Right atrium auricular region (tissue), 2 donors: ENCODE measurements at regions not wholly inside any gene's neighbourhood (a gene's known extent, or its start where the extent isn't known, plus 50 kb on each side); places are given as distances from the start of the nearest gene placed in this dataset.

Experiments used
- DNase-seq: peaks from one replicate; pipeline ENCODE4 v3.0.0-alpha.2; 2019; ENCODE audit warnings: low spot score
- H3K27ac ChIP-seq, 2 donors: fragments of 200-600 bp; sonication (generic); 1 replicate in 1 of 2; 2 replicates in 1 of 2; pipeline ENCODE4 v1.5.1; 2016 to 2019
- H3K27me3 ChIP-seq, 2 donors: fragments of 200-600 bp; sonication (generic); one replicate each; pipeline versions ENCODE4 v1.5.1 to v1.6.0; 2017 to 2019
- H3K36me3 ChIP-seq: fragments of 200-600 bp; sonication (generic); one replicate; pipeline ENCODE4 v1.5.1; 2016
- H3K4me1 ChIP-seq, 2 donors: fragments of 200-600 bp; sonication (generic); one replicate each; pipeline versions ENCODE4 v1.5.1 to v1.6.0; 2017 to 2019
- H3K4me3 ChIP-seq, 2 donors: fragments of 200-600 bp; sonication (generic); 1 replicate in 1 of 2; 2 replicates in 1 of 2; pipeline ENCODE4 v1.5.1; 2017 to 2019; ENCODE audit warnings: mild to moderate bottlenecking in 1 of 2, moderate library complexity in 1 of 2
- H3K9me3 ChIP-seq, 2 donors: fragments of 200-600 bp; sonication (generic); one replicate each; pipeline ENCODE4 v1.5.1; 2019
- TF ChIP-seq, protein P1 (sequence below), 2 donors: fragments of 200-600 bp; sonication (generic); IDR thresholded peaks; one replicate each; pipeline ENCODE4 v1.5.1; 2019; ENCODE audit warnings: antibody characterized with exemption in 2 of 2

DNA sequence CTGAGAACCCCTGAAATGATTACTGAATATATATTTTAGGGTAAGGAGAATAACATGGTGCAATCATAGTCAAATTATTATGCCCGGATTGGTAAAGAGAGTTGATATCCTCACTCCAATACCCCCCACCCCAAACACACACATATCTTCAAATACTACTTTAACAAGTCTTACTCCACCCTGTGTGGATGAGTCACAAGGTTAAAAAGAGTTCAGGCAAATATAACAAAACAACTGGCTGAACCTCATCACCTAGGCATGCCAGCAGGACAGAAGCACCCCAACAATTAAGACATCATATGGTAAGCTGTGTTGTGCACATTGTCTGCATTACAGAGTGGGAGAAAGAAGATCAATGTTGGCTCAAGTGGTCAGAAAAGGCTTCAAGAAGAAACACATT lies 857.4 kb downstream of the TDRD15 start:
- H3K27ac ChIP-seq: no peak overlapping the region
- no peaks in the 10 kb centered on the region for H3K4me1 ChIP-seq
- H3K36me3 ChIP-seq: no peaks in the 10 kb centered on the region
- no peak for DNase-seq
- H3K27me3 ChIP-seq: no peaks in the 10 kb centered on the region
- TF ChIP-seq, protein P1, sequence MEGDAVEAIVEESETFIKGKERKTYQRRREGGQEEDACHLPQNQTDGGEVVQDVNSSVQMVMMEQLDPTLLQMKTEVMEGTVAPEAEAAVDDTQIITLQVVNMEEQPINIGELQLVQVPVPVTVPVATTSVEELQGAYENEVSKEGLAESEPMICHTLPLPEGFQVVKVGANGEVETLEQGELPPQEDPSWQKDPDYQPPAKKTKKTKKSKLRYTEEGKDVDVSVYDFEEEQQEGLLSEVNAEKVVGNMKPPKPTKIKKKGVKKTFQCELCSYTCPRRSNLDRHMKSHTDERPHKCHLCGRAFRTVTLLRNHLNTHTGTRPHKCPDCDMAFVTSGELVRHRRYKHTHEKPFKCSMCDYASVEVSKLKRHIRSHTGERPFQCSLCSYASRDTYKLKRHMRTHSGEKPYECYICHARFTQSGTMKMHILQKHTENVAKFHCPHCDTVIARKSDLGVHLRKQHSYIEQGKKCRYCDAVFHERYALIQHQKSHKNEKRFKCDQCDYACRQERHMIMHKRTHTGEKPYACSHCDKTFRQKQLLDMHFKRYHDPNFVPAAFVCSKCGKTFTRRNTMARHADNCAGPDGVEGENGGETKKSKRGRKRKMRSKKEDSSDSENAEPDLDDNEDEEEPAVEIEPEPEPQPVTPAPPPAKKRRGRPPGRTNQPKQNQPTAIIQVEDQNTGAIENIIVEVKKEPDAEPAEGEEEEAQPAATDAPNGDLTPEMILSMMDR (IDR thresholded peaks at IDR 0.05): no peak
- H3K9me3 ChIP-seq: peaks cover 0 to 6% of the 10 kb centered on the region in 2 donors
- H3K4me3 ChIP-seq: no peak overlapping the region

DNA sequence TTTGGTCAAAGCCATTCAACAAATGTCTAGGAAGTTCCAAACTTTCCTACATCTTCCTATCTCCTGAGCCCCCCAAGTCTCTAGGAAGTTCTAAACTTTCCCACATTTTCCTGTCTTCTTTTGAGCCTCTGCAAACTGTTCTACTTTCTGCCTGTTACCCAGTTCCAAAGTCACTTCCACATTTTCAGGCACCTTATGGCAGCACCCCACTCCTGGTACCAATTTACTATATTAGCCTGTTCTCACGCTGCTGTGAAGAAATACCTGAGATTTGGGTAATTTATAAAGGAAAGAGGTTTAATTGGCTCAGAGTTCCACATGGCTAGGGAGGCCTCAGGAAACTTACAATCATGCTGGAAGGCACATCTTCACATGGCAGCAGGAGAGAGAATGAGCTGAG lies 869.2 kb downstream of the TDRD15 start:
- no peak overlapping the region for H3K4me3 ChIP-seq
- H3K36me3 ChIP-seq: no peaks in the 10 kb centered on the region
- H3K4me1 ChIP-seq: no peaks in the 10 kb centered on the region
- TF ChIP-seq, protein P1 (IDR thresholded peaks at IDR 0.05): no peak
- DNase-seq: no peak
- peaks cover 0 to 31% of the 10 kb centered on the region in 2 donors for H3K9me3 ChIP-seq
- no peak overlapping the region for H3K27ac ChIP-seq
- no peaks in the 10 kb centered on the region for H3K27me3 ChIP-seq

DNA sequence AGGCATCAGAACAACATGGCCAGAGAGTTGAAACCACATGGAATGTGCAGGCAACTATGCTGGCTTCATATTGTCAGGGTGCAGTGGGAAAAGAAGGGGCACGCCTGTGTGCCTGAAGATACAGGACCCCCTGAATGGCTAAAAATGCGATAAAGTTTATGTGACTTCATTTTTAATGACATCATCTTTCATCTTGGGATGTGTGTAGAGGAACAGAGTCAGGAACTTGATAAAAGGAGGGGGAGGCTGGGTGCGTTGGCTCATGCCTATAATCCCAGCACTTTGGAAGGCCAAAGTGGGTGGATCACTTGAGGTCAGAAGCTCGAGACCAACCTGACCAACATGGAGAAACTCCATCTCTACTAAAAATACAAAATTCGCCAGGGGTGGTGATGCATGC lies 872.6 kb downstream of the TDRD15 start:
- Histone ChIP-seq H3K9me3 (peaks cover 0 to 28% of the 10 kb centered on the region in 2 donors), H3K4me3 (no peak overlapping the region), H3K36me3 (no peaks in the 10 kb centered on the region), H3K27me3 (no peaks in the 10 kb centered on the region), H3K27ac (no peak overlapping the region), H3K4me1 (no peaks in the 10 kb centered on the region)
- TF ChIP-seq, protein P1 (IDR thresholded peaks at IDR 0.05): no peak
- no peak for DNase-seq

DNA sequence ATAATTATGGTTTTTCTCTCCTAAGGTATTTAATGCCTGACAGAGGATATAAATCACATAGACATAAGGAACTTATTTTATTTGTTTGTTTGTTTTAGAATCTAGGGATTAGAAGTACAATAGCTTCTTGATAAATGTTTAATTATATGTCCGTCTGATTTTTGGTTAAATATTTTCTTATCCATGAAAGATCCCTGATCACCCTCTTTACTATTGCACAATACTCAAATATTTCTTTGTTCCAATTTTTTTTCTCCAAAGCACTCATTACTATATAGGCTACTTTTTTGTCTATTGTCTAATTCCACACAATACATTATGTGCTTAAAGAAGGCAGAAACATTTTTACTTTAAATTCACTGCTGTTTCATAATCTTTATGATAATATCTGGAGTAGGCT lies 875.8 kb downstream of the TDRD15 start:
- TF ChIP-seq, protein P1 (IDR thresholded peaks at IDR 0.05): no peak
- no peaks in the 10 kb centered on the region for H3K36me3 ChIP-seq
- no peak overlapping the region for H3K4me3 ChIP-seq
- no peak for DNase-seq
- no peaks in the 10 kb centered on the region for H3K4me1 ChIP-seq
- peaks cover 0 to 1% of the 10 kb centered on the region in 2 donors for H3K9me3 ChIP-seq
- H3K27ac ChIP-seq: no peak overlapping the region
- no peaks in the 10 kb centered on the region for H3K27me3 ChIP-seq

DNA sequence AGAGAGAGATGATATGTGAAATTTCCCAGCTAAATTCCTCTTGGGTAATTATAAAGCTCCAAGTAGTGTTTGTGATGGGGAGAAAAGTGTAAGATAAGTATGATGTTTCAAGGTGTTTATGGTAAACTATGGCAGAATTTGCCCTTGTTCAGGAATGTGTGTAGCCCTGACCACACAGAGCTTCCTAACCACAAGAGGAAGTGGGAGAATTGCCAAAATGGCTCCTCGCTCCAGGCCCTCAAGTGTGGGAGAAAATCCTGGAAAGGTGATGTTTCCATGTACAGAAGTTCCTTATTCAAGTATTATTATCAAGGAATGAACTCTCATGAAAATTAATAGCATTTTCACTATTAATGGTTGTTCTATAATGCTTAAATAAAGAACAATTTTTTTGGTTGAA lies 878.3 kb downstream of the TDRD15 start:
- TF ChIP-seq, protein P1 (IDR thresholded peaks at IDR 0.05): no peak
- no peaks in the 10 kb centered on the region for H3K36me3 ChIP-seq
- H3K4me1 ChIP-seq: no peaks in the 10 kb centered on the region
- no peaks in the 10 kb centered on the region for H3K9me3 ChIP-seq
- no peaks in the 10 kb centered on the region for H3K27me3 ChIP-seq
- no peak overlapping the region for H3K27ac ChIP-seq
- DNase-seq: no peak
- no peak overlapping the region for H3K4me3 ChIP-seq

DNA sequence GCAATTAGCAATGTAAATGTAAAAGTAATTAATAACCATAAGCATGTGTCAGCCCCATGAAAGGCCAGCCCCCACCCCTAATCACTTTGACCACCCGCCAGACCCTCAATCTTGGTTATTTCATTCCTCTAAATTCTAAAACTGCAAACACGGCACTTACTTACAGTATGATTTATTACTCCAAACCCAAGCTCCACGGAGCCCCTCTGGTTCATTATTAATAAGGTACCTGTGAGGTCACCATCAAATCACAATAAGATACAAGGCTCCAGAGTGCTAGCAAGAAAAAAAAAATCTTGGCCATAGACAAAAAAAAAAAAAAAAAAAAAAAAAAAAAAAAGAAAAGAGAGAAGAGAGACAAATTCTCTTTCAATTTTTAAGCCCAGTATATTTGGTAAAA lies 879.5 kb downstream of the TDRD15 start:
- TF ChIP-seq, protein P1 (IDR thresholded peaks at IDR 0.05): no peak

More for the DNA sequence above, 879.5 kb downstream of the TDRD15 start:
- DNase-seq: no peak
- Histone ChIP-seq H3K4me3 (no peak overlapping the region), H3K27ac (no peak overlapping the region), H3K36me3 (no peaks in the 10 kb centered on the region), H3K9me3 (no peaks in the 10 kb centered on the region), H3K4me1 (no peaks in the 10 kb centered on the region), H3K27me3 (no peaks in the 10 kb centered on the region)
